Neuron (in vitro differentiated cells): ENCODE measurements at regions not wholly inside any gene's neighbourhood (a gene's known extent, or its start where the extent isn't known, plus 50 kb on each side); places are given as distances from the start of the nearest gene placed in this dataset.
"Not testable (repeated sequence)": the region's sequence is repeated elsewhere in the genome, so short reads cannot be mapped to it uniquely, and the experiment has no call there.

ENCODE experiments used
- H2AFZ ChIP-seq: one replicate; pipeline ENCODE4 v1.6.1; 2013; ENCODE audit warnings: low read depth, mild to moderate bottlenecking, inconsistent platforms, low read length, moderate library complexity
- H3K27me3 ChIP-seq: one replicate; pipeline ENCODE4 v1.6.1; 2013; ENCODE audit warnings: low read length; ENCODE audit not compliant: insufficient read depth
- H3K36me3 ChIP-seq: one replicate; pipeline ENCODE4 v1.6.1; 2013; ENCODE audit warnings: low read length; ENCODE audit not compliant: insufficient read depth
- H3K4me1 ChIP-seq: one replicate; pipeline ENCODE4 v1.6.1; 2013; ENCODE audit warnings: low read length; ENCODE audit not compliant: insufficient read depth
- H3K4me3 ChIP-seq: 2 replicates; pipeline ENCODE4 v1.5.1; 2013; ENCODE audit warnings: mild to moderate bottlenecking, low read length, moderate library complexity
- H3K9me3 ChIP-seq: one replicate; pipeline ENCODE4 v1.6.1; 2013; ENCODE audit warnings: low read length

DNA sequence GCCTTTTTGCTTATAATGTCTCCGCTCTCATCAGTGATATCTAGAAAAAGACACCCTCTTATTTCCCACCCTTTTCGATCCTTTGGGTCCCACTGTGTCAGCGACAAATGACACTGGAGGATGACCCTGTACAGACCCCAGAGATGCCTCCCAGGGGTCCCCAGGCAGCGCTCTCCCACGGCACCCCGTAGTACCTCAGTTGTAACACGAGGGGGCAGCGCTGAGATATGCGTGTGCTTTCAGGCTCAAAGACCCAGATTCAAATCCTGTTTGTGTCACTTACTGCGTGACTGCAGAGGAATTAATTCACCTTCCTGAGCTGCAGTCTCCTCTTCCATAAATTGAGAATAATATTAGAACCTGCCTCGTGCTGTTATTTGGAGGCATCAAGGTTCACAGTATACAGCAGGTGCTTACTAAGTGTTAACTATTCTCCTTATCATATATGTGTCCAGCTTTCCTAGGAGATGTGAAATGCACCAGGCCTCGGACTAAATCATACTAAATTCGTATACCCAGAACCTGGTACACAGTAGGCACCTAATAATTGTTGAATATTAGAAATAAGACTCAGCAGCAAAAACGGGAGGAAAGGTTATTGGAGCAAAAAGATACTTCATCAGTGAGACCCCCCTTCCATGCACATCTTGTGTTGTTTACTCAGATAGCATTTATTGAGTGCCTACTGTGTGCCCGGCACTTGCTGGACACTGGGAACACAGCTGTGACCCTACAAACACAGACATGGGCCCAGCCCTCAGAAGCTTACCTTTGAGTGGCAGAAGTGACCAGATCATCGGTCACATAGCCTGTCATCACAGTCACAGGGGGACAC is 99.9 kb downstream of the PHETA1 start:
- H3K9me3 ChIP-seq = no peaks in the 10 kb centered on the region
- H3K36me3 ChIP-seq = no peaks in the 10 kb centered on the region
- H3K4me3 ChIP-seq = no peak overlapping the region
- H3K4me1 ChIP-seq = no peaks in the 10 kb centered on the region
- no peaks in the 10 kb centered on the region for H3K27me3 ChIP-seq
- H2AFZ ChIP-seq = no peak overlapping the region

DNA sequence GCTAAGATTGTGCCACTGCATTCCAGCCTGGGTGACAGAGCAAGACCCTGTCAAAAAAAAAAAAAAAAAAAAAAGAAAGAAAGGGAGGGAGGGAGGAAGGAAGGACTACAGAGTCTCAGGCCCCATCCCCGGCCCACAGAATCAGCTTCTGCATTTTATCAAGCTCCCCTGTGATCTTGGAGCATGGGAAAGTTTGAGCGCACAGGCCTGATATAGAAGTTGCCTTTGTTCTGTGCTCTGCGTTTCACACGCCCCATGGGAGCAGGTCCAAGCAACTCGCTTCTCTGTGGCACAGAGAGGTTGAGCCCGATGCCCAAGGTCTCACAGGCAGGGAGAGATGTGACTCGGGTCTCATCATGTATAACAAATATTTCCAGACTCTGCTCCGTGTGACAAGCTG is 101.8 kb downstream of the PHETA1 start:
- Histone ChIP-seq H3K36me3 (no peaks in the 10 kb centered on the region), H3K27me3 (no peaks in the 10 kb centered on the region), H3K4me3 (no peak overlapping the region), H2AFZ (no peak overlapping the region), H3K4me1 (no peaks in the 10 kb centered on the region), H3K9me3 (no peaks in the 10 kb centered on the region)

DNA sequence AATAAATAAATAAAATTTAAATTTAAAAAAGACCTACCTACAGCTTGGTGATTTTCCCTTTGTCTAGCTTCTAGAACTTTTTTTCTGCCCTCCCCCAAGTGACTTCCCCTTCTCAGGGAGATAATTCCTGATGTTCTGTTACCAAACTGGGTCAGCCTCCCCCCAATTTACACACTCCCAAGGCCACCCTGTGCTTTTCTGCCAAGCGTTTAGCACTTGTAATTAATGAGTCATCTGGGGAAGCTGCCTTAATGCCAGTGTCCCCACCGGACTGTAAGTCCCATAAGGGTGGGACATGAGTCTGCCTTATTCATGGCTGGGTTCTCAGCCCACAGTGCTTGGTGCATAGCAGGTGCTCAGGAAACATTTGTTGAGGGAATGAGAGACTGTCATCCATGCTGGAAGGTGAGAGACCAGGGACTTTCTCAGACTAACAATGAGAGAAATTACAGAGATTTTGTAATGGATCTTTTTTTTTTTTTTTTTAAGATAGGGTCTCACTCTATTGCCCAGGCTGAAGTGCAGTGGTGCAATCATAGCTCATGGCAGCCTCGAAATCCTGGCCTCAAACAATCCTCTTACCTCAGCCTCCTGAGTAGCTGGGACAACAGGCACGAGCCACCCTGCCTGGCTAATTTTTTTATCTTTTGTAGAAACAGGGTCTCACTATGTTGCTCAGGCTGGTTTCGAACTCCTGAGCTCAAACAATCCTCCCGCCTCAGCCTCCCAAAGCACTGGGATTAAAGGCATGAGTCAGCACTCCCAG is 106.8 kb downstream of the PHETA1 start:
- Histone ChIP-seq H2AFZ (no peak overlapping the region), H3K4me3 (no peak overlapping the region)

DNA sequence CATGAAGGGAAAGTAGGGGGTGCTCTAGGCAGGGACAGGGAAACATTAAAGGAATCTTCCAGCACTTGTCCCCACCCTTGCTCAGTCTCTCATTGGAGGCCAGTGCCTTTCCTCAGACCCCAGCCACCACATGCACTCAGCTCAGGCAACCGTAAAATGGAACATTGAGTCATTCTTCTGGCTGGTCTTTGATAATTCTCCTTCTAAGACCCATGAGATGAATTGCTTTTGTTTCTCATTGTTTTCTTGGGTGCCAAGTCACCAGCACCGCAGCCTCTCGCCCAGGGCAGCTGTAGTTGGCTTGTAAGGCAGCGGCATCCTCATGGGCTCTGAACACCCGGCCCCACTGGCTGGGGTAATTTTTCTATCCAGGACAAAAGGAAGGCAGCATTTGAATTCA is 108.2 kb downstream of the PHETA1 start:
- no peaks in the 10 kb centered on the region for H3K9me3 ChIP-seq
- H2AFZ ChIP-seq = no peak overlapping the region
- H3K4me3 ChIP-seq = no peak overlapping the region
- no peaks in the 10 kb centered on the region for H3K27me3 ChIP-seq
- no peaks in the 10 kb centered on the region for H3K4me1 ChIP-seq
- H3K36me3 ChIP-seq = no peaks in the 10 kb centered on the region

More for the DNA sequence above, 106.8 kb downstream of the PHETA1 start:
- Histone ChIP-seq H3K4me1 (no peaks in the 10 kb centered on the region), H3K36me3 (no peaks in the 10 kb centered on the region), H3K27me3 (no peaks in the 10 kb centered on the region), H3K9me3 (no peaks in the 10 kb centered on the region)

DNA sequence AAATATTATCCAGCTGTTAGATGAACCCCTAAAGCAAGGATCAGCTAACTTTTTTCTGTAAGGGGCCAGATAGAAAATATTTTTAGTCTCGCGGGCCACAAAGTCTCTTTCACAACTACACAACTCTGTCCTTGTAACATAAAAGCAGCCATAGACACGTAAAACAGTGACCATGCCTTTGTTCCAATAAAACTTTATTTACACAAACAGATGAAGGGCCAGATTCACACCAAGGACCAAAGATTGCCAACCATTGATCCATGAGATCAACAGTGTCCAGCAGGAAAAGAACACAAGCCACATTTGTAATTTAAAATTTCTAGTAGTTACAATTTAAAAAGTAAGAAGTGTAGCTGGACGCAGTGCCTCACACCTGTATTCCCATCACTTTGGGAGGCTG is 109.7 kb downstream of the PHETA1 start:
- Histone ChIP-seq H3K36me3 (no peaks in the 10 kb centered on the region), H3K27me3 (no peaks in the 10 kb centered on the region), H3K9me3 (no peaks in the 10 kb centered on the region), H3K4me3 (no peak overlapping the region), H2AFZ (no peak overlapping the region), H3K4me1 (no peaks in the 10 kb centered on the region)

DNA sequence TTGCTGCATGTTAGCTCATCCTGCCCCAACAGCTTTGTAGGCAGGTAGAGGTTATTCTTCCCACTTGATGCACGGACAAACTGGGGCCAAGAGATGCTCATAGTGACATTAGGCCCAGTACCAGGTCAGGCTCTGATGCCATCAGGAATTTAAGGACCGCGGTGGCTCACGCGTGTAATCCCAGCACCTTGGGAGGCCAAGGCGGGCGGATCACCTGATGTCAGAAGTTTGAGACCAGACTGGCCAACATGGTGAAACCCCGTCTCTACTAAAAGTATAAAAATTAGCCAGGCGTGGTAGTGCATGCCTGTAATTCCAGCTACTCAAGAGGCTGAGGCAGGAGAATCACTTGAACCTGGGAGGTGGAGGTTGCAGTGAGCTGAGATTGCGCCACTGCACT is 110.8 kb downstream of the PHETA1 start:
- H2AFZ ChIP-seq, H3K27me3 ChIP-seq, H3K4me3 ChIP-seq, H3K4me1 ChIP-seq, H3K36me3 ChIP-seq, H3K9me3 ChIP-seq: not testable (repeated sequence)

DNA sequence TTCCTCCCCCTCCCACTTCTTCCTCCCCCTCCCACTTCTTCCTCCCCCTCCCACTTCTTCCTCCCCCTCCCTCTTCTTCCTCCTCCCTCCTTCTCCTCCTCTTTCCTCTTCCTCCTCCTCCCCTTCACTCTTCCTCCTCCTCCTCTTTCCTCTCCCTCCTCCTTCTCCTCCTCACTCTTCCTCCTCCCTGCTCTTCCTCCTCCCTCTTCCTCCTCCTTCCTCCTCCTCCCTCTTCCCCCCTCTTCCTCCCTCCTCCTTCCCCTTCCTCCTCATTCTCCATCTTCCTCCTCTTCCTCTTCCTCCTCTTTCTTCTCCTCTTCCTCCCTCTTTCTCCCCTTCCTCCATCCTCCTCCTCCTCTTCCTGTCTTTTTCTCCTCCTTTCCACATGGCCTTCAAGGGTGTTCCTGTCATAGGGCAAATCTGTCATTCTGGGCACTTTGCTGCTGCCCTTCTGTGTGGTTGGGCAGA is 111.4 kb downstream of the PHETA1 start:
- H3K36me3 ChIP-seq = no peaks in the 10 kb centered on the region
- no peak overlapping the region for H3K4me3 ChIP-seq
- H3K9me3 ChIP-seq = no peaks in the 10 kb centered on the region
- no peak overlapping the region for H2AFZ ChIP-seq
- H3K27me3 ChIP-seq = no peaks in the 10 kb centered on the region
- no peaks in the 10 kb centered on the region for H3K4me1 ChIP-seq

DNA sequence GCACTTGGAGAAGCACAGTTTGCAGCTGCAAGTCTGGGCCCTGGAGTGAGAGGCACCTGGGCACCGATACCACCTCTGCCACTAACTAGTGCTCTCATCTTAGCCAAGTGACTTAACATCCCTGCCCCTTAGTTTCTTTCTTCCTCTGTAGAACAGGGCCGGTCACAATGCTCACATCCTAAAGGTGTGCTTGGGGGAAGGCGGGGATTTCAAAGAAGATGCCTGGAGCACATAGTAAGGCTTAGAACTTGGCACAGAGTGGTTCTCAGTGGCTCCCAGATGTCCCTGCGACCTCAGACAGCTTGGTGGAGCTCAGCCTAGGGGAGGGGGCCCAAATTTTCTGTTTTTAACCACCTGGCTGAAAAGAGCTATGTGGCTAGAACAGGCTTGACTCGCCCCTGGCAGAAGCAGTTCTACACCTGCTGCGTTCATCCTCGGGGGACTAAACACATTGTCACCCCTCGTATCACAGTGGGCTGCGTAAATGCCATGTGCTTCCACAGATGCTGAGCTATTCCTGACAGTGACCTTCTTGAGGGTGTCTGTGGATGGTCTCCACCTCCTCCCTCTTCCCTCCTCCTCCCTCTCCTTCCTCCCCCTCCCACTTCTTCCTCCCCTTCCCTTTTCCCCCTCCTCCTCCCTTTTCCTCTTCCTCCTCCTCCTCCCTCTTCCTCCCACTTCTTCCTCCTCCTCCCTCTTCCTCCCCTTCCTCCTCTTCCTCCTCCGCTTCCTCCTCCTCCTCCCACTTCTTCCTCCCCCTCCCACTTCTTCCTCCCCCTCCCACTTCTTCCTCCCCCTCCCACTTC is 112.1 kb downstream of the PHETA1 start:
- Histone ChIP-seq H2AFZ (no peak overlapping the region), H3K4me1 (no peaks in the 10 kb centered on the region), H3K9me3 (no peaks in the 10 kb centered on the region), H3K27me3 (no peaks in the 10 kb centered on the region), H3K36me3 (no peaks in the 10 kb centered on the region), H3K4me3 (no peak overlapping the region)

DNA sequence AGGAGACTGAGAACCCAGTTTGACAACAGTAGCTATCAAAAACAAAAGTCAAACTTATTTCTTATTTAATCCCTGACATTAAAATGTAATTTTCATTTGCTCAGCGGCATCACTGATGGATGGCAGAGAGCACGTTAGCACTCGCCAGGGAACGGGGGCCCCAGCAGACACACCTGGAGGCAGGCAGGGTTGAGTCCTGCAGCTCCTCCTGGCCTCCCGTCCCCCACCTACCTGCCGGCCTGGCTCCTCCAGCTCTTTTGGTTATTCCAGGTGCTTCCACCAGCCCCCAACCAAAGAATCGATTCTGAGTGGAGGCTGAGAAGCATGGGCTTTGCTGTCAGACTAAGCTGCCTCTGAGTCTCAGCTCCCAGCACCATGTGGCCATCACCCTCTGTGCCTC is 113.6 kb downstream of the PHETA1 start:
- Histone ChIP-seq H3K36me3 (no peaks in the 10 kb centered on the region), H3K27me3 (no peaks in the 10 kb centered on the region), H2AFZ (no peak overlapping the region), H3K4me1 (peaks cover 10% of the 10 kb centered on the region), H3K4me3 (no peak overlapping the region), H3K9me3 (no peaks in the 10 kb centered on the region)

DNA sequence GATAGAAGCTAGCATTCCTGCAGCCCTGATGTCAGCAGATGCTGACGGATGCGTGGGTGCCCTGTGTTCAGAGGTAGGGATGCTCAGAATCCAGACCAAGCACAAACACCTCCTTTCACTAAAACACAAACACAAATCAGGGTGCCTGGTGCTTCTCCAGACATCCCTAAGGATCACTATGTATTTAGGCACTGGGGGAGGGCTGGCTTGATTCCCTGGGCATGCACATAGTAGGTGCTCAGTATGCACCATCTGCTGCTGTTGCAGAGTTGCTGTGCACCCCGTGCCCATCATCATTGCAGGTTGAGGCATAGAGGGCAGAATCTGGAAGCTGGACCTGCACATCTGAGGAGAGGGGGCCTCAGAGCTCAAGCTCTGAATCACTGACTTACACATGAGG is 114.8 kb downstream of the PHETA1 start:
- Histone ChIP-seq H3K36me3 (no peaks in the 10 kb centered on the region), H3K4me3 (no peak overlapping the region), H3K4me1 (peaks cover 16% of the 10 kb centered on the region), H2AFZ (no peak overlapping the region), H3K27me3 (no peaks in the 10 kb centered on the region), H3K9me3 (no peaks in the 10 kb centered on the region)

DNA sequence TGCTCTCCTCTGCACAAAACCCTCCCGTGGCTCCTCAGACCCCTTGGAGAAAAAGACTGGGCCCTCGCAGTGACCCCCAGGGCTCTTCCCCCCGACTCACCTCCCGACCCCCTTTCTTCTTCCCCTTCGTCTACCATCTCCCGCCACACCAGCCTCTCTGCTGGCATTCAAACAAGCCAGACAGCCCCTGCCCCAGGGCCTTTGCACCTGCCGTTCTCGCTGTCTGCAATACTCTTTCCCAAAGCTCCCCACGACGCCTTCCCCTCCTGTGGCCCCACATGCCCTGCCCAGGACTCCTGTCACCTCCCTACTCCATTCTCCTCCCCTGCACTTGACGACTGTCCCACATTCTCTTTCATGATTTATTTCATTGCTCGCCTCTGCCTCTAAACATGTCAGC is 115.7 kb downstream of the PHETA1 start:
- Histone ChIP-seq H3K36me3 (no peaks in the 10 kb centered on the region), H2AFZ (no peak overlapping the region), H3K4me1 (peaks cover 18% of the 10 kb centered on the region), H3K9me3 (no peaks in the 10 kb centered on the region), H3K27me3 (no peaks in the 10 kb centered on the region), H3K4me3 (no peak overlapping the region)

DNA sequence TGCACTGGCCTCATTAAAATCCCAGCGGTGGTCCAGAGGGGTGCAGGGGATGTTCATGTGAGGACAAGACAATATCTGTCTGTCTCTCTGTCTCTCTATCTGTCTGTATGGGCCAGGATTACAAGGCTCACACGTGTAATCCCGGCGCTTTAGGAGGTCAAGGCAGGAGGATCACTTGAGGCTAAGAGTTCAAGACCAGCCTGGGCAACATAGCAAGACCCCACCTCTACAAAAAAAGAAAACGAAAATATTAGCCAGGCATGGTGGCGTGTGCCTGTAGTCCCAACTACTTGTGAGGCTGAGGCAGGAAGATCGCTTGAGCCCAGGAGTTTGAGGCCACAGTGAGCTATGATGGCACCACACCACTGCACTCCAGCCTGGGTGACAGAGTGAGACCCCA is 117.1 kb downstream of the PHETA1 start:
- Histone ChIP-seq H3K9me3 (no peaks in the 10 kb centered on the region), H3K27me3 (no peaks in the 10 kb centered on the region), H3K4me1 (peaks cover 18% of the 10 kb centered on the region), H3K36me3 (no peaks in the 10 kb centered on the region), H2AFZ (no peak overlapping the region), H3K4me3 (no peak overlapping the region)
